Upper lobe of left lung (tissue), 4 donors: ENCODE measurements at regions not wholly inside any gene's neighbourhood (a gene's known extent, or its start where the extent isn't known, plus 50 kb on each side); places are given as distances from the start of the nearest gene placed in this dataset.

Experiments
- CTCF ChIP-seq, 6 experiments: fragments of 450-650 bp in 4 of 6; fragments of 200-600 bp in 2 of 6; sonication (generic) in 2 of 6; IDR thresholded peaks; one replicate each; pipeline ENCODE4 v1.5.1; 2016 to 2019; ENCODE audit warnings: antibody characterized with exemption in 6 of 6
- POLR2A ChIP-seq, 4 donors: fragments of 450-650 bp; IDR thresholded peaks; one replicate each; pipeline ENCODE4 v1.5.1; 2016 to 2017; ENCODE audit warnings: antibody characterized with exemption in 4 of 4, mild to moderate bottlenecking in 2 of 4
- POLR2AphosphoS5 ChIP-seq, 2 donors: sonication (generic); formaldehyde crosslinking; IDR thresholded peaks; one replicate each; pipeline ENCODE4 v1.5.1; 2017; ENCODE audit warnings: antibody characterized with exemption in 2 of 2

DNA sequence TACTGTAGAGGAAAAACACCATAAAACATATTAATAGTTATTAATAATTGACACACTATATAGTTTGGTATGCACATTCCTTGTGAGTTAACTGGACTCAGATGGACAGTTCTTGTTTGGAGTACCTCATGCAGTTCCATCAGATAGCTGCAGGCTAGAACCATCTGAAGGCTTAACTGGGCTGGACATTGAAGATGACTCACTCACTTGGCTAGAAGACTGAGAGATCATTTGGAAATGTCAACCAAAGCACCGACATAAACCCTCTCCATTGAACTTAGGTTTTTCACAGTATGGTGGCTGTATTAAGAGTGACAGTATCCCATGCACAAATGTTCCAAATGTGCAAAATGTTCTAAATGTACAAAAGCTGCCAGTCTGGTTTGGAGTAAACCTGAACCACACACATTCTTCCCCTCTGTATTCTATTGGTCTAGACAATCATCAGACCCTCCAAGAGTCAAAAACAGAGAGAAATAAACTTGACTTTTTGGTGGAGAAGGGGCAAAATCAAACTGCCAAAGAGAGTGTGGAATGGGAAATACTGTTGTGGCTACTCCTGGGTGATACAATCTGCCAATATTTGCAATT lies 708.4 kb downstream of the KCNT2 start:
- TF ChIP-seq POLR2A (IDR thresholded peaks at IDR 0.05) (no peak), CTCF (IDR thresholded peaks at IDR 0.05) (no peak), POLR2AphosphoS5 (IDR thresholded peaks at IDR 0.05) (no peak)
